Fibroblast of mammary gland (primary cell): ENCODE measurements at regions not wholly inside any gene's neighbourhood (a gene's known extent, or its start where the extent isn't known, plus 50 kb on each side); places are given as distances from the start of the nearest gene placed in this dataset.

Experiments
- DNase-seq: peaks from one replicate; pipeline ENCODE4 v3.0.0-alpha.2; 2010; ENCODE audit warnings: low read depth
- H3K4me3 ChIP-seq: 2 replicates; pipeline ENCODE4 v1.5.1; 2011; ENCODE audit warnings: low read depth, mild to moderate bottlenecking, low read length, moderate library complexity; ENCODE audit not compliant: control insufficient read depth
- CTCF ChIP-seq: conservative IDR thresholded peaks from 2 replicates; pipeline ENCODE4 v1.5.1; 2011; ENCODE audit warnings: low read depth, low read length, inconsistent platforms; ENCODE audit not compliant: control insufficient read depth, insufficient read depth

GRCh38 chrX:39156051-39156450 is 354.8 kb downstream of the MID1IP1 start:
- DNase-seq = no peak
- H3K4me3 ChIP-seq = no peak overlapping the region
- TF ChIP-seq CTCF = no peak

- no peak for TF ChIP-seq CTCF
- H3K4me3 ChIP-seq = no peak overlapping the region
- no peak for DNase-seq
These were observed 355.7 kb downstream of the MID1IP1 start for GRCh38 chrX:39157006-39157405.

- DNase-seq = no peak
- H3K4me3 ChIP-seq = no peak overlapping the region
These were observed 356.5 kb downstream of the MID1IP1 start for GRCh38 chrX:39157796-39158195.

GRCh38 chrX:39158801-39159657 is 357.8 kb downstream of the MID1IP1 start:
- DNase-seq = peak; percentile 9
- TF ChIP-seq CTCF = no peak
- no peak overlapping the region for H3K4me3 ChIP-seq

More at GRCh38 chrX:39157796-39158195, 356.5 kb downstream of the MID1IP1 start:
- TF ChIP-seq CTCF = no peak

- DNase-seq = no peak
- no peak for TF ChIP-seq CTCF
- no peak overlapping the region for H3K4me3 ChIP-seq
These were observed 358.8 kb downstream of the MID1IP1 start for GRCh38 chrX:39159921-39160507.

- no peak overlapping the region for H3K4me3 ChIP-seq
- no peak for DNase-seq
- TF ChIP-seq CTCF = no peak
These were observed 360.5 kb downstream of the MID1IP1 start for GRCh38 chrX:39161611-39162255.
